A549 (cell line): ENCODE measurements at regions not wholly inside any gene's neighbourhood (a gene's known extent, or its start where the extent isn't known, plus 50 kb on each side); places are given as distances from the start of the nearest gene placed in this dataset.

Experiments used
- ATAC-seq, 2 experiments: fragments of 200-7000 bp in 1 of 2; fragments of >200 bp in 1 of 2; cut with Nextera tagmentation in 1 of 2; cut with Tn5 transposase in 1 of 2; 3 replicates each; pipeline versions ENCODE4 v1.8.0 to v1.9.1; 2018 to 2020; ENCODE audit warnings: mild to moderate bottlenecking in 1 of 2, moderate library complexity in 1 of 2
- CTCF ChIA-PET: fragments of 300-600 bp; sonication (Branson Sonifier 250); formaldehyde crosslinking; extraction: SDS; loops from one replicate; lab custom pipeline; 2021; ENCODE audit warnings: antibody characterized with exemption, inconsistent platforms; lab: Yijun Ruan, JAX
- POLR2A ChIA-PET: fragments of 350-600 bp; formaldehyde crosslinking; extraction: SDS; loops from one replicate; lab custom pipeline; 2021; ENCODE audit warnings: antibody characterized with exemption, inconsistent platforms; lab: Yijun Ruan, JAX
- DNase-seq, 2 experiments: peaks; one replicate each; pipeline versions ENCODE4 v3.0.0 to v3.0.0-alpha.2; 2011 to 2016; ENCODE audit warnings: low read depth in 1 of 2, low spot score in 1 of 2
- FAIRE-seq: peaks from 2 replicates; lab custom pipeline; 2011; peaks lifted over from hg19 to GRCh38; lab: Jason Lieb, UNC
- H3K27ac ChIP-seq, 2 experiments: fragments of >200 bp; sonication (Bioruptor Twin); formaldehyde crosslinking; 3 replicates each; pipeline ENCODE4 v1.5.1; 2016 to 2017
- H3K4me1 ChIP-seq: fragments of >200 bp; sonication (Bioruptor Twin); formaldehyde crosslinking; 3 replicates; pipeline ENCODE4 v1.6.1; 2016
- H3K4me2 ChIP-seq: fragments of >200 bp; sonication (Bioruptor Twin); formaldehyde crosslinking; 3 replicates; pipeline ENCODE4 v1.6.1; 2016
- H3K4me3 ChIP-seq: fragments of >200 bp; sonication (Bioruptor Twin); formaldehyde crosslinking; 3 replicates; pipeline ENCODE4 v1.5.1; 2016
- H3K9me3 ChIP-seq: fragments of >200 bp; sonication (Bioruptor Twin); formaldehyde crosslinking; 3 replicates; pipeline ENCODE4 v1.6.1; 2016
- BHLHE40 ChIP-seq: IDR thresholded peaks from 2 replicates; pipeline ENCODE4 v1.6.1; 2012; ENCODE audit warnings: low read depth, low read length, inconsistent platforms
- EHF ChIP-seq: fragments of 250-450 bp; sonication (Bioruptor Pico); IDR thresholded peaks from 2 replicates; pipeline ENCODE4 v1.5.0; 2020; ENCODE audit warnings: mild to moderate bottlenecking
- EHMT2 ChIP-seq: fragments of 200-600 bp; sonication (generic); IDR thresholded peaks from 2 replicates; pipeline ENCODE4 v1.6.1; 2016; ENCODE audit warnings: antibody characterized with exemption, low read depth, mild to moderate bottlenecking, moderate library complexity
- EP300 ChIP-seq, 2 experiments: fragments of >200 bp; sonication (Bioruptor Twin); formaldehyde crosslinking; IDR thresholded peaks; 2 replicates in 1 of 2; 3 replicates in 1 of 2; pipeline ENCODE4 v1.6.1; 2016 to 2017
- FOSB ChIP-seq: fragments of 250-450 bp; sonication (Bioruptor Pico); IDR thresholded peaks from 2 replicates; pipeline ENCODE4 v1.5.0; 2020; ENCODE audit warnings: mild to moderate bottlenecking, moderate library complexity
- FOSL2 ChIP-seq, 2 experiments: fragments of 450-650 bp in 1 of 2; fragments of >200 bp in 1 of 2; sonication (Bioruptor Twin) in 1 of 2; formaldehyde crosslinking; IDR thresholded peaks; 2 replicates each; pipeline versions ENCODE4 v1.5.0 to v1.6.1; 2016 to 2020; ENCODE audit warnings: mild to moderate bottlenecking in 1 of 2, moderate library complexity in 1 of 2
- FOXS1 ChIP-seq: fragments of 250-450 bp; sonication (Bioruptor Pico); IDR thresholded peaks from 2 replicates; pipeline ENCODE4 v1.5.0; 2020; ENCODE audit warnings: mild to moderate bottlenecking, moderate library complexity
- NFE2L2 ChIP-seq: fragments of 150-350 bp; conservative IDR thresholded peaks from 2 replicates; pipeline ENCODE4 v1.6.1; 2014; ENCODE audit warnings: low read length
- NPAS2 ChIP-seq: fragments of 250-450 bp; sonication (Bioruptor Pico); IDR thresholded peaks from 2 replicates; pipeline ENCODE4 v1.8.0; 2022; ENCODE audit warnings: mild to moderate bottlenecking, moderate library complexity, borderline replicate concordance
- RAD21 ChIP-seq, 2 experiments: fragments of >200 bp in 1 of 2; sonication (Bioruptor Twin) in 1 of 2; formaldehyde crosslinking in 1 of 2; IDR thresholded peaks in 1 of 2; conservative IDR thresholded peaks in 1 of 2; 2 replicates in 1 of 2; 3 replicates in 1 of 2; pipeline ENCODE4 v1.6.1; 2012 to 2018; ENCODE audit warnings: inconsistent platforms in 1 of 2
- RARB ChIP-seq: fragments of 250-450 bp; sonication (Bioruptor Pico); IDR thresholded peaks from 2 replicates; pipeline ENCODE4 v1.8.0; 2021; ENCODE audit warnings: mild to moderate bottlenecking, moderate library complexity
- TFCP2L1 ChIP-seq: fragments of 250-450 bp; sonication (Bioruptor Pico); IDR thresholded peaks from 2 replicates; pipeline ENCODE4 v1.5.0; 2021; ENCODE audit warnings: mild to moderate bottlenecking
- ZNF302 ChIP-seq: fragments of 250-450 bp; sonication (Bioruptor Pico); IDR thresholded peaks from 2 replicates; pipeline ENCODE4 v1.9.0; 2021; ENCODE audit warnings: inconsistent platforms, mild to moderate bottlenecking, moderate library complexity
- ZSCAN20 ChIP-seq: fragments of 250-450 bp; sonication (Bioruptor Pico); IDR thresholded peaks from 2 replicates; pipeline ENCODE4 v1.8.0; 2022; ENCODE audit warnings: mild to moderate bottlenecking, moderate library complexity
- WGBS: methylation state at CpG from one replicate; pipeline ENCODE4 v1.1.6; 2017; ENCODE audit errors: missing lambda C conversion rate; 5-methylcytosine and 5-hydroxymethylcytosine counted together
- TF ChIP-seq, protein P1 (sequence below): fragments of >200 bp; sonication (Bioruptor Twin); formaldehyde crosslinking; IDR thresholded peaks from 2 replicates; pipeline ENCODE4 v1.6.1; 2016
- TF ChIP-seq, protein P2 (sequence below): fragments of 200-600 bp; sonication (generic); IDR thresholded peaks from 2 replicates; pipeline ENCODE4 v1.6.1; 2016; ENCODE audit warnings: antibody characterized with exemption, mild to moderate bottlenecking, moderate library complexity
- TF ChIP-seq, protein P3 (sequence below): fragments of >200 bp; sonication (Bioruptor Twin); formaldehyde crosslinking; IDR thresholded peaks from 3 replicates; pipeline ENCODE4 v1.5.1; 2016

DNA sequence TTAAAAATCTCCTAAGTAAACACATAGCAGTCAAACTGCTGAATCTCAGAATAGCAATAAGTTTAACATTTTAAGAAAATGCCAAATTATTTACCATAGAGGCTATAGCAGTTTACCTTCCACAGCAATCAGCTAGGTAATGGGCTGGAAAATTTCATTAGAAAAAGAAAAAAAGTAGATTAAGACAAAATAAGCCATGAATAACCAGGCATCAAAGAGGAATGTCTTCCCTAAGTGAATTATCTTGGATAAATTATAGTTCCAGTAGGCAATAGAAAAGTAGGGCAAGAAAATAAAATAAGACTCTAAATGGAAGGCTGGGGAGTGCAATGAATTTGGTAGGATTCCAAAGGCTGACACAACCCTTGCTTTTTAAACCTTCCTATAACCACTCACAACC, 722.8 kb downstream of the TRAM1L1 start:
- no peak overlapping the region for H3K4me3 ChIP-seq
- no peak overlapping the region for H3K27ac ChIP-seq
- H3K9me3 ChIP-seq, result no peaks in the 10 kb centered on the region
- ChIA-PET CTCF (no interaction called here), POLR2A (no interaction called here)
- FAIRE-seq, result no peak
- no peak for ATAC-seq
- no peak for DNase-seq
- TF ChIP-seq TFCP2L1 (CRISPR knock-in tag) (no peak), ZNF302 (CRISPR knock-in tag) (no peak), EHMT2 (no peak), NPAS2 (CRISPR knock-in tag) (no peak), NFE2L2 (no peak), FOSB (no peak)
- H3K4me2 ChIP-seq, result no peak overlapping the region
- no peaks in the 10 kb centered on the region for H3K4me1 ChIP-seq

DNA sequence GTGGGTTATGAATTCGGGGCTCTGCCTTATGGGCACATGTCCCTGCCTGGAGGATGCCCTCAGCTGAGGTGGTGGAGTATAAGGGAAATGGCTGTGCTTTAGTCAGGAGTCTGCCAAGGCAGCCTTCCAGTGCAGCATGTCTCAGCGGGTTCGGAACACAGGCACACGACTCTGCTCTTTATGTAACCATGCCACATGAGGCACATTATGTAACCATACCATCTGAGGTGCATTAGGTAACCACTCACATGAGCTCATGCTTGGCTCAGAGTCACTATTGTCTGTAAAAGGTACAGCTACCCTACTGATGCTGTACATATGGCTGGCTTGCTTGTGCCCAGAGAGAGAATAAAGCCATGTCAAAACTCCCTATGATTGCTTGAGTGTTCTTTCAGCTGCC, 723.6 kb downstream of the TRAM1L1 start:
- CTCF ChIA-PET, result no interaction called here
- H3K4me1 ChIP-seq, result no peaks in the 10 kb centered on the region
- POLR2A ChIA-PET, result no interaction called here
- FAIRE-seq, result no peak
- H3K27ac ChIP-seq, result no peak overlapping the region
- no peak overlapping the region for H3K4me3 ChIP-seq
- H3K9me3 ChIP-seq, result no peaks in the 10 kb centered on the region
- WGBS, result 14% methylated on average over 1 of the region's 4 CpGs
- no peak overlapping the region for H3K4me2 ChIP-seq
- no peak for DNase-seq
- ATAC-seq, result no peak
- TF ChIP-seq FOSL2 (IDR thresholded peaks at IDR 0.05) (no peak), FOSL2 (CRISPR knock-in tag; IDR thresholded peaks at IDR 0.05) (no peak), RARB (no peak), BHLHE40 (no peak), FOXS1 (CRISPR knock-in tag) (no peak), EHF (no peak), EP300 (IDR thresholded peaks at IDR 0.05) (no peak), ZSCAN20 (CRISPR knock-in tag) (no peak)
- TF ChIP-seq, protein P1, sequence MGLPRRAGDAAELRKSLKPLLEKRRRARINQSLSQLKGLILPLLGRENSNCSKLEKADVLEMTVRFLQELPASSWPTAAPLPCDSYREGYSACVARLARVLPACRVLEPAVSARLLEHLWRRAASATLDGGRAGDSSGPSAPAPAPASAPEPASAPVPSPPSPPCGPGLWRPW, result no peak
- TF ChIP-seq, protein P2, sequence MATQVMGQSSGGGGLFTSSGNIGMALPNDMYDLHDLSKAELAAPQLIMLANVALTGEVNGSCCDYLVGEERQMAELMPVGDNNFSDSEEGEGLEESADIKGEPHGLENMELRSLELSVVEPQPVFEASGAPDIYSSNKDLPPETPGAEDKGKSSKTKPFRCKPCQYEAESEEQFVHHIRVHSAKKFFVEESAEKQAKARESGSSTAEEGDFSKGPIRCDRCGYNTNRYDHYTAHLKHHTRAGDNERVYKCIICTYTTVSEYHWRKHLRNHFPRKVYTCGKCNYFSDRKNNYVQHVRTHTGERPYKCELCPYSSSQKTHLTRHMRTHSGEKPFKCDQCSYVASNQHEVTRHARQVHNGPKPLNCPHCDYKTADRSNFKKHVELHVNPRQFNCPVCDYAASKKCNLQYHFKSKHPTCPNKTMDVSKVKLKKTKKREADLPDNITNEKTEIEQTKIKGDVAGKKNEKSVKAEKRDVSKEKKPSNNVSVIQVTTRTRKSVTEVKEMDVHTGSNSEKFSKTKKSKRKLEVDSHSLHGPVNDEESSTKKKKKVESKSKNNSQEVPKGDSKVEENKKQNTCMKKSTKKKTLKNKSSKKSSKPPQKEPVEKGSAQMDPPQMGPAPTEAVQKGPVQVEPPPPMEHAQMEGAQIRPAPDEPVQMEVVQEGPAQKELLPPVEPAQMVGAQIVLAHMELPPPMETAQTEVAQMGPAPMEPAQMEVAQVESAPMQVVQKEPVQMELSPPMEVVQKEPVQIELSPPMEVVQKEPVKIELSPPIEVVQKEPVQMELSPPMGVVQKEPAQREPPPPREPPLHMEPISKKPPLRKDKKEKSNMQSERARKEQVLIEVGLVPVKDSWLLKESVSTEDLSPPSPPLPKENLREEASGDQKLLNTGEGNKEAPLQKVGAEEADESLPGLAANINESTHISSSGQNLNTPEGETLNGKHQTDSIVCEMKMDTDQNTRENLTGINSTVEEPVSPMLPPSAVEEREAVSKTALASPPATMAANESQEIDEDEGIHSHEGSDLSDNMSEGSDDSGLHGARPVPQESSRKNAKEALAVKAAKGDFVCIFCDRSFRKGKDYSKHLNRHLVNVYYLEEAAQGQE, result no peak

DNA sequence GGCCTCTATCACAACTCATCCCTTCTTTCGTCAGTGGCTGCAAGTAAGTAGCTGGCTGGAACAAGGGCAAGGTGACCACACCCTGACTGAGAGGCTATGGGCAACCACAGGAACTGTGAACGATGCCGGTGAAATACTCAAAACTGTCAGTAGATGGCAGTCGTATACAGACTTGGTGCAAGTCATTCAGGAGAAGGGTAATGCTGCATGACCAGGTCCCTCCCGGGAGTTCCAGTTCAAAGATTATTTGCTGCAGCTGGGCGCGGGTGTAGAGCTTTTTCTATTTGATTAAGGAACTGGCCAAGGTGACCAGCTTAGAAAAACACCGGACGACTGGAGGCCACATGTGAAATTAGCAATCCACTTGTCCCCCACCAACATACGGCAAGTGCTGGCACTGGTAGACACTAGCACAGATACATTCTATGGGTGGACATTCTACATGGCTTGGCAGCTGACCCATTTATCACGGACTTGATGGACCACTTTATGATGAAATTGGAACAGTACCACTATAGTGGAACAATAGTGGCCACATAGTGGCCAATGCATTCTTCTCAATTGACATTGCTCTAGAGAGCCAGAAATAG, 726.6 kb downstream of the TRAM1L1 start:
- no peaks in the 10 kb centered on the region for H3K4me1 ChIP-seq
- H3K9me3 ChIP-seq, result no peaks in the 10 kb centered on the region
- no peak overlapping the region for H3K27ac ChIP-seq
- peak; percentile 7 to 75 for DNase-seq
- H3K4me2 ChIP-seq, result no peak overlapping the region
- FAIRE-seq, result no peak
- TF ChIP-seq NPAS2 (CRISPR knock-in tag) (no peak), RAD21 (conservative IDR thresholded peaks at IDR 0.05 in 1 of 2, IDR thresholded peaks at IDR 0.05 in 1 of 2) (peak; percentile 44 to 47; a peak in 3 of 5 replicates)
- TF ChIP-seq, protein P3, sequence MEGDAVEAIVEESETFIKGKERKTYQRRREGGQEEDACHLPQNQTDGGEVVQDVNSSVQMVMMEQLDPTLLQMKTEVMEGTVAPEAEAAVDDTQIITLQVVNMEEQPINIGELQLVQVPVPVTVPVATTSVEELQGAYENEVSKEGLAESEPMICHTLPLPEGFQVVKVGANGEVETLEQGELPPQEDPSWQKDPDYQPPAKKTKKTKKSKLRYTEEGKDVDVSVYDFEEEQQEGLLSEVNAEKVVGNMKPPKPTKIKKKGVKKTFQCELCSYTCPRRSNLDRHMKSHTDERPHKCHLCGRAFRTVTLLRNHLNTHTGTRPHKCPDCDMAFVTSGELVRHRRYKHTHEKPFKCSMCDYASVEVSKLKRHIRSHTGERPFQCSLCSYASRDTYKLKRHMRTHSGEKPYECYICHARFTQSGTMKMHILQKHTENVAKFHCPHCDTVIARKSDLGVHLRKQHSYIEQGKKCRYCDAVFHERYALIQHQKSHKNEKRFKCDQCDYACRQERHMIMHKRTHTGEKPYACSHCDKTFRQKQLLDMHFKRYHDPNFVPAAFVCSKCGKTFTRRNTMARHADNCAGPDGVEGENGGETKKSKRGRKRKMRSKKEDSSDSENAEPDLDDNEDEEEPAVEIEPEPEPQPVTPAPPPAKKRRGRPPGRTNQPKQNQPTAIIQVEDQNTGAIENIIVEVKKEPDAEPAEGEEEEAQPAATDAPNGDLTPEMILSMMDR, result peak; percentile 38; the same call in 2 of the 3 replicates
- TF ChIP-seq, all 56 proteins: peak for 2
- ChIA-PET CTCF (interaction anchor here (0.9 to 1.3 kb wide), 3 partner anchors 10 to 1675 kb away, joined by 3 read pairs; no protein-coding TSS in a partner anchor), POLR2A (no interaction called here)
- H3K4me3 ChIP-seq, result no peak overlapping the region
- WGBS, result 10% methylated on average over 11 of the region's 11 CpGs
- peak; percentile 92 to 95 for ATAC-seq
